Ecto neural progenitor cell (in vitro differentiated cells): ENCODE measurements at regions not wholly inside any gene's neighbourhood (a gene's known extent, or its start where the extent isn't known, plus 50 kb on each side); places are given as distances from the start of the nearest gene placed in this dataset.

ENCODE experiments used
- DNase-seq: peaks from one replicate; pipeline ENCODE4 v3.0.0-alpha.2; 2018; ENCODE audit warnings: low spot score

DNA sequence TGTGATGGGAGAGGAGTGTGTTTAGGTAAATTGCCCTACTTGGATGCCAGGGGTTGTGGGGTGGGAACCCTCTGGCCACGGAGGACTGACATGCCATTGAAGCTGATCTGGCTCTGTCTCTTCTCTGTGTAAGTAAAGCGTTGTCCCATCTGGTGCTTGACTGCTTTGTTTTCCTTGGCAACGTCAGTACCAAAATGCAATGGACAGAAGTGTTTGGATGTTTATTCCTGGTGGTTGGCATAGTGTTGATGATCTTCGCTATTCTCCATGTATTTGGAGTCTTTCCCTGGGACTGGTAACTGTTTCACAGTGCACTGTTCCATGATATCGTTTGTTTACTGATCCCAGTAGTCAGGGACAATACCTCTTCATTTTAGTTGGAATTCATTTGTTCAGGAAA is 130.5 kb upstream of the MCTP2 start:
- DNase-seq = no peak

GRCh38 chr15:94099574-94099960 is 131.8 kb upstream of the MCTP2 start:
- no peak for DNase-seq

GRCh38 chr15:94098921-94099573 is 132.3 kb upstream of the MCTP2 start:
- no peak for DNase-seq

DNA sequence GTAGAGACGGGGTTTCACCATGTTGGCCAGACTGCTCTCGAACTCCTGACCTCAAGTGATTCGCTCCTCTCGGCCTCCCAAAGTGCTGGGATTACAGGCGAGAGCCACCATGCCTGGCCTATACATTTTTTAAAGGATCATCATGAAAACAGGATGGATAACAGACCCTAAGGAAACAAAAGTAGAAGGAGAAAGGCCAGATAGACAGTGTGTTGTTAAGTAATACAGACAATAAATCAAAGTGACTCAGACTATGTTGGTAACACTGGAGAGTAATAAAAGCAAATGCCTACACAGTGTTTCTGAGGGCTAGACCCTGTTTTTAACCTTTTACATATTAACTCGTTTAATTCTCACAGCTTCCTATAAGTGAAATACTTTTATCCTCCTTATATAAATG is 133.8 kb upstream of the MCTP2 start:
- no peak for DNase-seq

GRCh38 chr15:94094310-94094709 is 137.1 kb upstream of the MCTP2 start:
- DNase-seq = no peak

- DNase-seq = no peak
These were observed 145.0 kb upstream of the MCTP2 start for GRCh38 chr15:94086341-94086740.

- DNase-seq = no peak
These were observed 147.8 kb upstream of the MCTP2 start for GRCh38 chr15:94083467-94084052.

DNA sequence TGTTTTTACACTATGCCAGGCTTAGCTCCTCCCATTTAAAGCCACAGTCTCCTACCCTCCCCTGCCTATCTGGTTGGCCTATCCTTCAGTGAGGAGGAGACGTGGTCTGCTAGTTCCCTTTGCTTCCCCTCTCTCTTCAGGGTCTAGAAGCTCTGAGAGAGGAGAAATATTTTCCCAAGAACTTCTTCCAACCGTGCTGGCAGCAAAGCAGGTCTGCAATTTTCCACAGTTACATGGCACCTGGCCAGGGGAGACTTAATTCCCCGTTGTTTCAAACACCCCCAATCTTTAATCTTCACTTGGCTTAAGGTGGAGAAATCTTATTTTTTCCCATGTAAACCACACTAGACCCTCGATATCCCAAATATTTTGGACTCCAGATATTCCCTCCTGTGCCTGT is 149.5 kb upstream of the MCTP2 start:
- DNase-seq = no peak

DNA sequence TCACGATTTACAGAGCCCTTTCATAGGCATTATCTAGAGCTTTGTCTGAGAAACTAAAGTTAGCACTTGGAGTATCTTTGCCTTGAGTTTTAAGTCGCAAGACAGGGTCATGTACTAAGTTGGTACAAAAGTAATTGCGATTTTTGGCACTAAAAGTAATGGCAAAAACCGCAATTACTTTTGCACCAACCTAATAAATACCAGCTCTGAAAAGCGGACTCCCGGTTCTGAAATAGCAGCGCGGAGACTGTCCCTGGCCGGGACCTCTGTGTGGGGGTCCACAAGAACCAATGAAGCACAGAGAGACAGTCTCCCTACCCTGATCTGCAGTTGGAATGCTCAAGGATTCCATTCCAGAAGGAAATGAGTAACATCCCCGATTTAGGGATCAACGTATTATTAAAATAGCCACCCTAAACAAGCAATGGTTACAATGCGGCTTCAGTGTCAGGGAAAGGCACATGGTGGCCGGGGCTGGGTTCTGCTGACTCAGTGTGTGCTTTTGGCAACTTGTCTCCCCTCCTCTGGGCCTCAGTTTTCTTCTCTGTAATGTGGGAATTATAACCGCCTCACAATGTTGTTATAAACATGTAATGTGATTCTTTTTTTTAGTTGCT is 150.3 kb upstream of the MCTP2 start:
- no peak for DNase-seq

GRCh38 chr15:94080416-94080815 is 150.9 kb upstream of the MCTP2 start:
- DNase-seq = no peak

- DNase-seq = no peak
These were observed 151.4 kb upstream of the MCTP2 start for GRCh38 chr15:94079968-94080367.

DNA sequence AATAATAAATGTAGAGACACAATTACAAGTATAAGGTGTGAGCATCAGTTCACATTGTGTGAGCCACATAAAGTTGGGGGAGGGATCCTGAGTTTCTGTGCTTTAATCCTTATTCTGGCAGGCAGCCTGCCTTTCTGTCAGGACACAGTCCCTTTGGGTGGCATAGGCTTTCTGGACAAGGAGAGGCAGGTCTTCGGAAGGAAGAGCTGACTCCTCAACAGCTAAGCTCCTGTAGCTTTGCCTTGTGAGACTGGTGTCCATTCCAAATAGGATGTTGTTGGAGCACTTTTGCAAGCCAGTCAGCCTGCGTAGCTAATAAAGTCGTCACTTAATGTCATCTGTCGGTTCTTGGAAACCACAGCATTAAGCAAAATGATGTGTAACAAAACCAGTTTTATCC is 151.9 kb upstream of the MCTP2 start:
- no peak for DNase-seq

DNA sequence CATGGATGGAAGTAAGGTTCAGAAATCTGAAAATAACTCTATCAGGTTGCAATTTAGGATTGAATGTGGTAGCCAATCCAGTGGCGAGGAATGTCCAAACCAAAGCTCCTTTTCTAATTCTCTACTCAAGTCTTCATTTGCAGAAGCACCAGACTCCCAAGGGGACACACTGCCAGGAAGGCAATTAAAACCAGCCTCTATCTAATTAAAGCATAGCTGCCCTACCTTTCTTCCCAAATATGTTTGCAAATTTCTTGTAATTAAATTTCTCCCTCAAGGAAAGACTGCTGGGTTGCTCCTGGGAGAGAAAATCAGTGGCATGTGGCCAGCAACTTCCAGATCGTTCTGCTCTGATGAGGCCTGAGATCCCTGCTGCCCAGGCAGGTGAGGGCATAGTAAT is 153.4 kb upstream of the MCTP2 start:
- no peak for DNase-seq

DNA sequence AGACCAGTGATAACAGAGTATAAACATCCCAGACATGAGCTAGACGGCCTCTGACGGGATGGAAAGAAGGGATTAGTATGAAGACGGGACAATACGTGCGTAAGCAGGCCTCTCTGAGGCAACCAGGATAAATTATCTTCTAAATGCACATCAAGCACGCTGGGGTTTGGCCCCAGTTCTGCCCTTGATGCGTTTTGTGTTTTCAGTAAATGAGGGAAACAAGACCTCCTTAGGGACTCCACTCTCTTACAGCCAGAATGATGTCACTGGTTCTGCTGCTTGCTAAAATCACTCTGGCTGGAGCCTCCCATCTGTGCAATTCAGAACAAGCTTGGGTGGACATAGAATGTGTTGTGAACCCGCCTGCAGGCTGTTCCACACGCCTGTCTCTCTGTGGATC is 156.0 kb upstream of the MCTP2 start:
- DNase-seq = no peak

GRCh38 chr15:94070356-94071295 is 160.7 kb upstream of the MCTP2 start:
- no peak for DNase-seq

DNA sequence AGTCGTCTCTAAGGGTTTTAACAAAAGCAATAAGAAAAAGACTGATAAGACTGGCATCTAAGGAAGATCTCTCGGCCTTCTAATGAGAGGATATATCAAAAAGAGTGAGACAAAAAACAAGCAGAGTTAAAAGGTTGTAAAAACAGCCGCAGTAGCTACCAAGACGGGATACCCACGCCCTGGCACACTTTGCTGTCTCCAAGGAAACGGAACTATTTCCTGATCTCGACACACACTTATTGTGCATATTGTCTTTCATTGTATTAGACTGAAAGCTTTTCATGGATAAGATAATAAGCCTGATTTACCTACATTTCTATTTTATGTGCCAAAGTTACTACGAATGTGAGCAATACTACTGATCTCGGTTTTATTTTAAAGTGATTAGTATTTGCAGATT is 161.5 kb upstream of the MCTP2 start:
- DNase-seq = no peak

DNA sequence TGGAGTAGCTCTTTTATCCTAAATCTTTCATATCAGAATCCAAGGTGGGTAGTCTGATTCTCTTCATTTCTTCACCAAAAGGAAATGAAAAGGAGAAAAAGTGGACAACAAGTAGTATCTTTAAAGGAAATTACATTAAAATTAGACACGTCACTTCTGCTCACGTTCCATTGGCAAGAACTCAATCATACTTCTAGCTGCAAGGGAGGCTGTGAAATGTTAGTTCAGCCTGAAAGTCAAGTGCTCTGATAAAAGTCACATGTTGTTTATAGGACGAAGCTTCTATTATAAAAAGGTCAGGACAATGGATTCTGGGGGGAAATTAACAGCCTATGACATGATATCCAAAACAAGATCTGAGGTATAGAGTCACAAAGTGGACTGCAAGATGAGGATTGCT is 164.6 kb upstream of the MCTP2 start:
- no peak for DNase-seq

GRCh38 chr15:94066046-94066445 is 165.3 kb upstream of the MCTP2 start:
- no peak for DNase-seq

GRCh38 chr15:94064676-94065313 is 166.6 kb upstream of the MCTP2 start:
- no peak for DNase-seq

- no peak for DNase-seq
These were observed 170.3 kb upstream of the MCTP2 start for GRCh38 chr15:94061041-94061440.

DNA sequence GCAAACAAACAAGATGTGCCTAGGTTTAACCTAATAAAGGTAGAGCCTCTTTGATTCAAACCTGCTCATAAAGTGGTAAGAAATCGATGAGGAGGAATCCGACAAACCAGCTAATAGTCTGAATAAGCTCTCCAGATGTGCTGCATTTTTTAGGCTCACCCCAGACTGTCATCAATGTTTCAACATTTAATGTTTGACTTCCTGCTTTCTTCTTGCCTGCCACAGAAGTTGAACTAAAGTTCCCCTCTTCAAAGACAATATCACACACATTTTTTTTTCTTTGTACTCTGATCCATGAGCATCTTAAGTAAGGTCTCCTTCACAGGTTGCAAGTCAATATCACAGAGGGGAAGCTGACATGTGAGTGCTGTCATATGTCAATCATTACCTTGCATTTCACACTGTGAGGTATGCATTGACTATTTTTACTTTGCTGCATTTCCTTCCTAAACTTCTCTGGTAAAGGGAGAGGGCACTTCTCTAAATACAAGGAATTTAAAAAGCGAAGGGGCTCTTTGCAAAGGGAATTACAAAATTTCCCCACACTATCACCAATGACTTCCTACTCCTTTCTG is 172.3 kb upstream of the MCTP2 start:
- DNase-seq = no peak

DNA sequence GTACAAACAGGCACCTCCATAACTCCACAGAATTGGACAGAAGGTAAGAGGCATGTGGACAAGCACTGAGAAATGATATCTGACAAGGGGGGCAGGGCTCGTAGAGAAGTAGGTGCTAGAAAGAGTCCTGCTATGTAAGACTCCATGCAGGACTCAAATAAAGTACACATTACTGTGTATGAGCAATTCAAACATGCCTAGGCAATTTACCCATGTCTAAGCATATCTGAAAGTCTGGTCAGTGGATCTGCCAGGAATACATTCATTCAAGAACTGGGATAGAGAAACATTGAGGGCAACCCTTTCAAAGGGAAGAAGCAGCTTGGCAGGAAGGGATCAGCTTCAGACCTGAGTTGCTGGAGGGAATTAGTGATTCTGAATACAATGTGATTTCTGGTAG is 174.1 kb upstream of the MCTP2 start:
- no peak for DNase-seq
